Activated naive CD8-positive, alpha-beta T cell treated with anti-CD3 and anti-CD28 coated beads, Interleukin-2, amount 50 U/mL, for 24 hours (primary cell): ENCODE measurements at regions not wholly inside any gene's neighbourhood (a gene's known extent, or its start where the extent isn't known, plus 50 kb on each side); places are given as distances from the start of the nearest gene placed in this dataset.
"Not testable (repeated sequence)": the region's sequence is repeated elsewhere in the genome, so short reads cannot be mapped to it uniquely, and the experiment has no call there.

Experiments
- ATAC-seq: fragments of 150-1000 bp; cut with Tn5 transposase; one replicate; pipeline ENCODE4 v1.10.0; 2021
- DNase-seq: peaks from one replicate; pipeline ENCODE4 v3.0.0; 2021
- H3K27ac Mint-ChIP-seq: one replicate; pipeline ENCODE4 v1.8.0; 2021; ENCODE audit warnings: mild to moderate bottlenecking, mixed read lengths
- H3K27me3 Mint-ChIP-seq: one replicate; pipeline ENCODE4 v1.8.0; 2021; ENCODE audit warnings: mixed read lengths
- H3K36me3 Mint-ChIP-seq: one replicate; pipeline ENCODE4 v1.8.0; 2021; ENCODE audit warnings: low read depth, mixed read lengths
- H3K4me1 Mint-ChIP-seq: one replicate; pipeline ENCODE4 v1.8.0; 2021; ENCODE audit warnings: mixed read lengths
- H3K4me3 Mint-ChIP-seq: one replicate; pipeline ENCODE4 v1.8.0; 2021; ENCODE audit warnings: mild to moderate bottlenecking, moderate library complexity, mixed read lengths
- H3K9me3 Mint-ChIP-seq: one replicate; pipeline ENCODE4 v1.8.0; 2021; ENCODE audit warnings: mixed read lengths

DNA sequence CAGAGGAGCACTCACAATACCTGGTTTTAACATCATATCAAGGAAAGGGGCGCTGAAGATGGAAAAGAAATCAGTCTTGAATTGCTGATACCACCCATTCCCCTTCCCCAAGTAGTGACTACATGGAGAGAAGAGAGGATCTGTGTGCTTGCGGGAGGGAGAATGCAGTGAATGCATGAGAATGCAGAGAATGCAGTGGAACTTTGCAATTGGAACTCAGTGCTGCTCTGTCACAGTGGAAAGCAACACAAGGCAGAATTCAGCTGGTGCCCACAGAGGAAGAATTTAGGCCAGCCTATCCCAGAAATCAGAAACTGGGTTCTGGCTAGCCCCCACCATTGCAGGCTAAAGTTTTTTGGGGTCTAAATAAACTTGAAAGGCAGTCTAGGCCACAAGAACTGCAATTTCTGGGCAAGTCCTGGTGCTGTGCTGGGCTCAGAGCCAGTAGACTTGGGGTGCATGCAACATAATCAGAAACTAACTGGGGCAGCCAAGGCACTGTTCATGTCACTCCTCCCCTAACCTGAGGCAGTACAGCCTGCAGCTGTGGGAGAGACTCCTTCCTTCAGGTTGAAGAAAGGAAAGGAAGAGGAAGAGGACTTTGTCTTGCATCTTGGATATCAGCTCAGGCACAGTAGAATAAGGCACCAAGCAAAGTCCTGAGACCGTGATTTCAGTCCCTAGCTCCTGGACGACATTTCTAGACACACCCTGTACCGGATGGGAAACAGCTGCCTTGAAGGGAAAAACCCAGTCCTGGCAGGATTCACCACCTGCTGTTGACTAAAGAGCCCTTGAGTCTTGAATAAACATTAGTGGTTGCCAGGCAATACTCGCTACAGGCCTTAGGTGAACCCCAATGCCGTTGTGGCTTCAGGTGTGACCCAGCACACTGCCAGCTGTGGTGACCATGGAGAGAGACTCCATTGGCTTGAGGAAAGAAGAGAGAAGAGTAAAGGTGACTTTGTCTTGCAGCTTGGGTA, 329.3 kb downstream of the TBL1XR1 start:
- peaks cover 3% of the 10 kb centered on the region for H3K9me3 Mint-ChIP-seq
- H3K4me1 Mint-ChIP-seq, result peaks cover 2% of the 10 kb centered on the region
- ATAC-seq (no peak), DNase-seq (no peak)
- H3K27me3 Mint-ChIP-seq, result no peaks in the 10 kb centered on the region
- no peak overlapping the region for H3K4me3 Mint-ChIP-seq
- no peak overlapping the region for H3K27ac Mint-ChIP-seq
- H3K36me3 Mint-ChIP-seq, result no peaks in the 10 kb centered on the region

- H3K27me3 Mint-ChIP-seq, result peaks cover 2% of the 10 kb centered on the region
- H3K36me3 Mint-ChIP-seq, result no peaks in the 10 kb centered on the region
- H3K27ac Mint-ChIP-seq, result no peak overlapping the region
- H3K4me3 Mint-ChIP-seq, result no peak overlapping the region
- DNase-seq, result no peak
- H3K9me3 Mint-ChIP-seq, result no peaks in the 10 kb centered on the region
- H3K4me1 Mint-ChIP-seq, result no peaks in the 10 kb centered on the region
- no peak for ATAC-seq
These were observed 336.1 kb downstream of the TBL1XR1 start for GRCh38 chr3:176861137-176861536.

DNA sequence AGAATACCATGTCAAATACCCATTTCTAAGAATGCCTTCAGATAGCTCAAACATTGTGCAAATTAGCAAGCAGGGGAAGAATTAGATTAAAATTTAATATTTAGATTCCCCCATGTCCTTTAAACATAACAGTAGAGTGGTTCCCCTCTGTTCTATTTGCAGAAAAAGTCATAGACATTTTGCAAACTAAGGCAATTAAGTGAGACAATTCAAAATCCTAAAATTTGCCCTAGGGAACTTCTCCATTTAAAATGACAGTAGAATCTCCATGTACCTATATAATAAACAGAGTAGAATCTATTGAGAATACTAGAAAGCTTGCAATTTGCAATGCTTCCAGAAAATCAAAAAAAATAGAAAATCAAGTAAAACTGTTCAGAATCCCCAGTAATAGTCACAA, 340.6 kb downstream of the TBL1XR1 start:
- Mint-ChIP-seq H3K9me3 (no peaks in the 10 kb centered on the region), H3K36me3 (no peaks in the 10 kb centered on the region)
- ATAC-seq, result no peak

DNA sequence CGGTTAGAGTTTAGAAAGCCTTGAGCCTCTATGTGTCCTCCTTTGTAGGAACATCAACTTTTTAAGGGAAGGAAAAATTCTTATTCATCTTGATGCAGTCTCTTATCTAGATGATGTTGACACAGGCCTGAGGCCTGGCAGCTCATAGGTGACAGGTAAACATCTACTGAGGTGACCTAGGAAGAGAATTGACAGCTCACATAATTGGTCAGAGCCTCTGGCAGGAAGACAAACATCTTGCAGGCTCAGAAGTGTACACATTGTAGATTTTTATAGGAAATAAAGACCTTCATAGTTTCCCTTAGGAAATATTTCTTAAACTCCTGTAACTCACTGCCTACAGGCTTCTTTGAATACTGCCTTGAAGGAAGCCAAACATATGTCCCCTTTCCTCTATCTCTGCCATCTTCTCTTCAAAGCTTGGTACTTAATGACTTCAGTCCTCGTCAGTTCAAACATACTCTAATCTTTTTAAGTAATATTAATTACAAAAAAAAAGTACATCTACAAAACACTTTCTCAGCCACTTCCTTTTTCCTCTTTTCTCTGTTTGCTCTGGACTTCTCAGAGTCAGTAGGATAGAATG, 341.3 kb downstream of the TBL1XR1 start:
- Mint-ChIP-seq H3K9me3 (no peaks in the 10 kb centered on the region), H3K36me3 (no peaks in the 10 kb centered on the region), H3K27me3 (peaks cover 2% of the 10 kb centered on the region), H3K27ac (no peak overlapping the region), H3K4me3 (no peak overlapping the region), H3K4me1 (no peaks in the 10 kb centered on the region)
- DNase-seq, result no peak
- ATAC-seq, result no peak

More for the DNA sequence above, 340.6 kb downstream of the TBL1XR1 start:
- Mint-ChIP-seq H3K27ac (no peak overlapping the region), H3K4me3 (no peak overlapping the region), H3K4me1 (no peaks in the 10 kb centered on the region), H3K27me3 (peaks cover 2% of the 10 kb centered on the region)
- no peak for DNase-seq

GRCh38 chr3:176855213-176855612, 342.1 kb downstream of the TBL1XR1 start:
- no peak for ATAC-seq
- no peaks in the 10 kb centered on the region for H3K9me3 Mint-ChIP-seq
- no peak for DNase-seq
- no peak overlapping the region for H3K4me3 Mint-ChIP-seq
- H3K36me3 Mint-ChIP-seq, result no peaks in the 10 kb centered on the region
- H3K27ac Mint-ChIP-seq, result no peak overlapping the region
- H3K4me1 Mint-ChIP-seq, result no peaks in the 10 kb centered on the region
- H3K27me3 Mint-ChIP-seq, result peaks cover 2% of the 10 kb centered on the region

GRCh38 chr3:176850498-176850897, 346.8 kb downstream of the TBL1XR1 start:
- DNase-seq (no peak), ATAC-seq (no peak)
- Mint-ChIP-seq H3K4me3 (no peak overlapping the region), H3K27ac (no peak overlapping the region), H3K4me1 (no peaks in the 10 kb centered on the region), H3K36me3 (no peaks in the 10 kb centered on the region), H3K9me3 (no peaks in the 10 kb centered on the region), H3K27me3 (no peaks in the 10 kb centered on the region)

- Mint-ChIP-seq H3K9me3 (no peaks in the 10 kb centered on the region), H3K27ac (no peak overlapping the region), H3K36me3 (no peaks in the 10 kb centered on the region), H3K4me3 (no peak overlapping the region), H3K4me1 (no peaks in the 10 kb centered on the region), H3K27me3 (peaks cover under 1% of the 10 kb centered on the region)
- DNase-seq (no peak), ATAC-seq (peak; percentile 71)
These were observed 348.7 kb downstream of the TBL1XR1 start for GRCh38 chr3:176848431-176849214.

DNA sequence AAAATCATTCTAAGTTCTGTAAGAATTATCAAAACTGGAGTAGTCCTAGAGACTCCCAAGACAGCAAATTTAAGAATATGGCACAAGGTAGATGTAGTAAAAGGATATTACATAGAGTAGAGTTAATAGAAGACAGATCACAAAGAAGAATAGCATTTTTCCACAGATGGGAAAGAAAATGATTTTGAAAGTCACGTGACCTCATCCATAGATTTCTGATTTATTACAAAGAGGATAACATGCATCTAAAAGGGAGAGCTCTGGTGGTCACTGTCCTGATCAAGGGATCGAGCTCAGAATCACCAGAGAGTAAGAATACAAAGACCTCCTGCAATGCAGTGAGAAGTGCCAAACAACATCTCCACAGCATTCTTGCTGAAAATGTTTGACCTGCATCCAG, 354.4 kb downstream of the TBL1XR1 start:
- H3K4me3 Mint-ChIP-seq, result no peak overlapping the region
- no peak for ATAC-seq
- H3K9me3 Mint-ChIP-seq, result no peaks in the 10 kb centered on the region

DNA sequence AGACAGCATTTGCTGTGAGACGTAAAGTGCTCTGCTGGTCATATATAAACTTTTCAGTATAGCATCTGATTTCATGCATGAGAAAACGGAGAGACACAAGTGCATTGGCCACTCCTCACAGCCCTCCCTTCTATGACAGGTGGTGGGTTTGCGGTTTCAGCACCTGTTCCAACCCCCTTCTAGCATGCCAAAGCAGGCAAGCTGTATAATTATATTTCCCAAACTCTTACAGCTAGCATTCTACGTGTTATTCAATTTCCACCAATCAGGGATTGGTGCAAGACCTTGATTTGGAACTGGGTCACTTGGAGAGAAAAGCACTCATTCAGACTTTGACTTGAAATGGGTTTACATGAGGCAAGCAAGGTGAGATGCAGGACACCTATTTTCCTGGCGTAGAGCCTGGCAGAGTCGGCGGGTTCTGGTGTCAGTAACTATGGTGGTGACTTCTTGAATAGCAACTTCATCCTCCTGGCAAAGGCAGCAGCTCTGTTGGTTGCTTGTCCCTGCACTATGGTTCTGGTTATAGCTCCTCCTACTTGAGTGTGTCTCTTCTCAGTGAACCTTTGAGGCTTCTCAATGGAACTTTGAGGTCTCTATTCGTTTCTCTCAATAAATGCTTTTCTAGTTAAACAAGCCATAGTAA, 356.5 kb downstream of the TBL1XR1 start:
- no peak for DNase-seq
- Mint-ChIP-seq H3K9me3 (no peaks in the 10 kb centered on the region), H3K27me3 (peaks cover 6% of the 10 kb centered on the region), H3K36me3 (no peaks in the 10 kb centered on the region), H3K27ac (no peak overlapping the region), H3K4me1 (no peaks in the 10 kb centered on the region), H3K4me3 (no peak overlapping the region)
- ATAC-seq, result no peak

More for the DNA sequence above, 354.4 kb downstream of the TBL1XR1 start:
- no peaks in the 10 kb centered on the region for H3K36me3 Mint-ChIP-seq
- no peaks in the 10 kb centered on the region for H3K4me1 Mint-ChIP-seq
- DNase-seq, result no peak
- H3K27ac Mint-ChIP-seq, result no peak overlapping the region
- peaks cover 6% of the 10 kb centered on the region for H3K27me3 Mint-ChIP-seq

DNA sequence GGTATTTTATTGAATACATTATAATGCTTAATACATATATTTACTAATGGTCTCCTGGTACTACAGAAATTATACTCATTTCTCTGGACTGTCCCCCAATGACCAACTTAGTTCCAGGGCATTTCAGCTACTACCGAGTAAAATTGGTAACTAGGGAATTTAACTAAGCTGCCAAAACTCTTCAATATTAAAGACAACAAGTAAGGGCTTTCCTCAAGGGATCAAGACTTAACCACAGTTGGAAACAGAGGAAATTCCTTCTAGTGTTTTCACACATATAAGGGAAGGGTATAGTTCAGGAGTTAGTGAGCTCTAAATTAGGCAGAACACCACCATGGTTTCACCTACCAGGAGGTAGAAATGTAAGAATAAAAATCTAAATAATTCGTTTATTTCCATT, 357.4 kb downstream of the TBL1XR1 start:
- Mint-ChIP-seq H3K9me3 (no peaks in the 10 kb centered on the region), H3K4me1 (no peaks in the 10 kb centered on the region), H3K4me3 (no peak overlapping the region), H3K27ac (no peak overlapping the region), H3K36me3 (no peaks in the 10 kb centered on the region), H3K27me3 (peaks cover 9% of the 10 kb centered on the region)
- no peak for ATAC-seq
- DNase-seq, result no peak

- Mint-ChIP-seq H3K4me3 (no peak overlapping the region), H3K27ac (no peak overlapping the region), H3K4me1 (no peaks in the 10 kb centered on the region), H3K9me3 (no peaks in the 10 kb centered on the region), H3K36me3 (no peaks in the 10 kb centered on the region), H3K27me3 (peaks cover 9% of the 10 kb centered on the region)
- ATAC-seq, result no peak
- no peak for DNase-seq
These were observed 357.8 kb downstream of the TBL1XR1 start for GRCh38 chr3:176839466-176839865.

DNA sequence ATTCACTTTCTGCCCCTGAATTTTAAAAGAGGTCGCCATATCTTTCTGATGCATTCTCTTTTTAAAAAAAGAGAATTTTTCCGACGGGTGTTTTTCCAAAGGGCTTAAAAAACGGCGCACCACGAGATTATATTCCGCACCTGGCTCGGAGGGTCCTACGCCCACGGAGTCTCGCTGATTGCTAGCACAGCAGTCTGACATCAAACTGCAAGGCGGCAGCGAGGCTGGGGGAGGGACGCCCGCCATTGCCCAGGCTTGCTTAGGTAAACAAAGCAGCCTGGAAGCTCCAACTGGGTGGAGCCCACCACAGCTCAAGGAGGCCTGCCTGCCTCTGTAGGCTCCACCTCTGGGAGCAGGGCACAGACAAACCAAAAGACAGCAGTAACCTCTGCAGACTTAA, 370.0 kb downstream of the TBL1XR1 start:
- H3K9me3 Mint-ChIP-seq, H3K27me3 Mint-ChIP-seq, H3K4me1 Mint-ChIP-seq, H3K36me3 Mint-ChIP-seq, ATAC-seq, H3K4me3 Mint-ChIP-seq, DNase-seq, H3K27ac Mint-ChIP-seq: not testable (repeated sequence)

- Mint-ChIP-seq H3K9me3 (no peaks in the 10 kb centered on the region), H3K4me1 (no peaks in the 10 kb centered on the region), H3K27me3 (no peaks in the 10 kb centered on the region), H3K27ac (no peak overlapping the region), H3K4me3 (no peak overlapping the region), H3K36me3 (no peaks in the 10 kb centered on the region)
- no peak for DNase-seq
- ATAC-seq, result no peak
These were observed 372.5 kb downstream of the TBL1XR1 start for GRCh38 chr3:176824811-176825210.

GRCh38 chr3:176820764-176821163, 376.5 kb downstream of the TBL1XR1 start:
- no peak overlapping the region for H3K4me3 Mint-ChIP-seq
- no peaks in the 10 kb centered on the region for H3K36me3 Mint-ChIP-seq
- H3K27ac Mint-ChIP-seq, result no peak overlapping the region
- ATAC-seq (no peak), DNase-seq (no peak)
- no peaks in the 10 kb centered on the region for H3K4me1 Mint-ChIP-seq
- H3K27me3 Mint-ChIP-seq, result no peaks in the 10 kb centered on the region
- no peaks in the 10 kb centered on the region for H3K9me3 Mint-ChIP-seq
